Gastroesophageal sphincter (tissue), 3 donors: ENCODE measurements at regions not wholly inside any gene's neighbourhood (a gene's known extent, or its start where the extent isn't known, plus 50 kb on each side); places are given as distances from the start of the nearest gene placed in this dataset.

Experiments
- POLR2A ChIP-seq, 2 donors: fragments of 450-650 bp; IDR thresholded peaks; one replicate each; pipeline ENCODE4 v1.6.1; 2017; ENCODE audit warnings: antibody characterized with exemption in 2 of 2, mild to moderate bottlenecking in 2 of 2, moderate library complexity in 1 of 2
- POLR2AphosphoS5 ChIP-seq: sonication (generic); formaldehyde crosslinking; IDR thresholded peaks from one replicate; pipeline ENCODE4 v1.6.1; 2017; ENCODE audit warnings: antibody characterized with exemption
- TF ChIP-seq, protein P1 (sequence below), 4 experiments: fragments of 200-600 bp in 2 of 4; fragments of 450-650 bp in 2 of 4; sonication (generic) in 1 of 4; IDR thresholded peaks; one replicate each; pipeline ENCODE4 v1.5.1; 2017 to 2019; ENCODE audit warnings: antibody characterized with exemption in 4 of 4, mild to moderate bottlenecking in 2 of 4, moderate library complexity in 2 of 4

- TF ChIP-seq, protein P1, sequence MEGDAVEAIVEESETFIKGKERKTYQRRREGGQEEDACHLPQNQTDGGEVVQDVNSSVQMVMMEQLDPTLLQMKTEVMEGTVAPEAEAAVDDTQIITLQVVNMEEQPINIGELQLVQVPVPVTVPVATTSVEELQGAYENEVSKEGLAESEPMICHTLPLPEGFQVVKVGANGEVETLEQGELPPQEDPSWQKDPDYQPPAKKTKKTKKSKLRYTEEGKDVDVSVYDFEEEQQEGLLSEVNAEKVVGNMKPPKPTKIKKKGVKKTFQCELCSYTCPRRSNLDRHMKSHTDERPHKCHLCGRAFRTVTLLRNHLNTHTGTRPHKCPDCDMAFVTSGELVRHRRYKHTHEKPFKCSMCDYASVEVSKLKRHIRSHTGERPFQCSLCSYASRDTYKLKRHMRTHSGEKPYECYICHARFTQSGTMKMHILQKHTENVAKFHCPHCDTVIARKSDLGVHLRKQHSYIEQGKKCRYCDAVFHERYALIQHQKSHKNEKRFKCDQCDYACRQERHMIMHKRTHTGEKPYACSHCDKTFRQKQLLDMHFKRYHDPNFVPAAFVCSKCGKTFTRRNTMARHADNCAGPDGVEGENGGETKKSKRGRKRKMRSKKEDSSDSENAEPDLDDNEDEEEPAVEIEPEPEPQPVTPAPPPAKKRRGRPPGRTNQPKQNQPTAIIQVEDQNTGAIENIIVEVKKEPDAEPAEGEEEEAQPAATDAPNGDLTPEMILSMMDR (IDR thresholded peaks at IDR 0.05) = peak in 1 of 4 experiments; percentile 43
- no peak for TF ChIP-seq POLR2AphosphoS5
- no peak for TF ChIP-seq POLR2A (IDR thresholded peaks at IDR 0.05)
Measured at GRCh38 chr12:74021937-74022336, 515.7 kb upstream of the ATXN7L3B start.
